Left renal cortex interstitium (tissue), 4 donors: ENCODE measurements at regions not wholly inside any gene's neighbourhood (a gene's known extent, or its start where the extent isn't known, plus 50 kb on each side); places are given as distances from the start of the nearest gene placed in this dataset.

Experiments used
- DNase-seq, 4 donors: peaks; one replicate each; pipeline ENCODE4 v3.0.0-alpha.2; 2013; ENCODE audit warnings: low read depth in 4 of 4, low spot score in 2 of 4, missing footprints in 1 of 4

DNA sequence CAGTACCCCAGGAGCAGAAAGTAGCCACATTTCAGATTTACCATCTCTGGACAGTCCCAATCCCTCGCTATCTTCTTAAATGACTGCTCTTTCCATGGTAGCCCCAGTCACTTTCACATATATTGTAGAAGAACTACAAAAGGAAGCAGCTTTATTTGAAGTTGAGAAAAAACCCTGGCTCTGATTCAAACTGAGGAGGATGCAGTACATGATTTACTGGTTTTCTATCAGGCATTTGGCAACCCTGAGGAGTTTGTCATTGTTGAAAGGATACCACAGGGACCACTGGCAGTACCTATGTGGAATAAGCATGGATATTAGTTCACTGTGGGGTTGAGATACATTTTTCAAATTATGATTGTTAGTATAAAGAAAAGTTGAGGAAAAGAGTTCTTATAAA lies 640.9 kb upstream of the SETBP1 start:
- no peak for DNase-seq

DNA sequence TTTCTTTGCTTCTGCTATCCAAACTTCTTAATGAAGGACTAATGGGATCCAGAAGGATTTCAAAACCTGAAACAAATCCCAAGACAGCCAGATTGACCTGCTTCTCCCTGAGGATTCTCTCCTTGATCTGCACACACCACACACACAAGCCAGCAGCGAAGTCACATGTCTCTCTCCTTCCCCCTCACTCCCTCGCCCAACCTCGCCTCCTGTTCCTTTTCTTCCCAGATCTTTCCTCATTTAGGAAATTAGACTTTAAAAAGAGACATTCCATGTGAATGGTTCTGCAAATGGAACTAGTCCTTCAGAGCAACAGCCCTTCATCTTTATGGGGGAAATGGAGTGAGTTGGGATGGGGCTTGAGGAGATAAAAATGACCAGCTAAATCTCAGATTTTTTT lies 639.1 kb upstream of the SETBP1 start:
- no peak for DNase-seq

DNA sequence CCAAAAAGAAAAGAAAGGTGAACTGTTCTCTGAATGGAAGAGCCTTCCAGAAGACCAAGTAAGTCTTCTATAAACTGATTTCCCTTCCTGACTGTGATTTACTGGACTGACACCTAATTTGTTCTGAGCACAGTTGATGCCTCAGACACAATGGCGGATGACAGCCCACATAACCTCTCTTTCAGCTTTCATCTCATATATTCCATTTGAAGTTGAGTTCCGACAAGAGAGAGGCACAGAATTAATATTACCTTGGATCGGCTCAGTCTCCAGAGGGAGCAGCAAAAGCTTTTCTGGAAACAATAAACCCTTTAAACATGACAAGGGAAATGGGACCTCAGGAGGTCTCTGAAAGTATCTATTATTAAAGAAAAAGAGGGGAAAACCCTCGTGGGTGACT lies 638.7 kb upstream of the SETBP1 start:
- DNase-seq, result no peak

GRCh38 chr18:44046376-44046975 lies 634.2 kb upstream of the SETBP1 start:
- no peak for DNase-seq

DNA sequence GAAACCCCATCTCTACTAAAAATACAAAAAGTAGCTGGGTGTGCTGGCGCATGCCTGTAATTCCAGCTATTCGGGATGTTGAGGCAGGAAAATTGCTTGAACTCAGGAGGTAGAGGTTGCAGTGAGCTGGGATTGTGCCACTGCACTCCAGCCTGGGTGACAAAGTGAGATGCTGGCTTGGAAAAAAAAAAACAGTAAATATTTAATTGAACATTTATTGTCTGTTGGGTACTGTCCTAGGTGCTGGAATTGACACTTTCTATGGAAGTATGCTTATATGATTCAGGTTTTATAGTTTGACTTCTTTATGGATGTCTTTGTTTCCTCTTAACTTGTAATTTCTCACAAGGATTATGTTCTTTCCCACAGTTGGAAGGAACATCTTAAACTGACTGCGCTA lies 633.1 kb upstream of the SETBP1 start:
- DNase-seq, result no peak

DNA sequence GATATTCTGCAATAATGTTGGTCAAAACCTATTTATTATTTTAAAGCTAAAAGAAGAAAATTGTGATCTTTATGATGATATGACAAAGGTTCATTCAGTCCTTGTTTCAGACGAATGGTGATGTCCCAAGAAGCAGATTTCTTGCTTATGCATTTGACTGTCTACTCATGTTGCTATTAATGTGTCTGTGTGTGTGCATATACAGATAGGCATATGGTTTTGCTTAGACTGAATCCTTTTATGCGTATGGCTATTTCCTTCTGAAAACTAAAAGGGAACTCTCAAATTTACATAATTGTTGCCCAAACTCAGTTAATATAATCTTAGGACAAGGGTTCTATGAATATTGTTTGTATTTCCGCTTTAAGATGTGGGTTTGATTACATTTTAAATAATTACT lies 632.3 kb upstream of the SETBP1 start:
- DNase-seq, result no peak

GRCh38 chr18:44048846-44049245 lies 631.8 kb upstream of the SETBP1 start:
- no peak for DNase-seq

DNA sequence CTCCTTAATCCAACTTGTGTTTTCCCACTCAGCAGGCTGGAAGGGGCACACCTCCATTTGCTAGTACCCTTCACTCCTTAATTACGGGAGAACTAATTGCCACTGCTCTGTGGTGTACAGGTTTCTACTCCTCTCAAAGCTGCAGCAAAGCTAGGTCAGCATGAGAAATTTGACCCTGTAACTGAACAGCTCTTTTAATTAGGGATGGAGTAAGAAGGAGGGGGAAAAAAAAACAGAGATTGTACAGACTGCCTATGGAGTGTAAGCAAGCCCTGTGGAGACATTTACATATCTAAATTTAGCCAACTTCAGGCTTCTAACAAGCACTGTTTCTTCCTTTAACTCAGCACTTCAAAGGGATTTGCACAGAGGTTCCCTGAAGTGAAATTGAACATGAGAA lies 629.7 kb upstream of the SETBP1 start:
- peak in 2 of 4 donors; percentile 8 to 23 for DNase-seq

DNA sequence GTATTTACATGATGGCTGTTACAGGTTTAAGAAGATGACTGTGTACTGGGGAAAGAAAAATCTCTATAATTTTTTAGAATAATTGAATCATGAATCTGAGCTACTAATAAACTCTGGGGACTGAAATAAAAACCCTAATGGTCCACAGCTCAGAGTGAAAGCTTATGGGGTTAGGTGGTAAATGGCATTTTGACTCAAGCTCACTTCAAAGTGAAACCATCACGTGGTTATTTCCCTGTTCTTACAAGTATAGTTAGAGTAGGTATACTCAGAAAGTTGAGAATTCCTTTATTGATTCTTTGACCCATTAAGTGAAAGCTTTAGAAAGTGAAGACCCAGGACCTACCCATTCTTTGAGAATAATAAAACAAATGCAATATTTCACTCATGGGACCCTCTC lies 626.2 kb upstream of the SETBP1 start:
- DNase-seq, result no peak

GRCh38 chr18:44060197-44060596 lies 620.5 kb upstream of the SETBP1 start:
- no peak for DNase-seq

- no peak for DNase-seq
Observed at GRCh38 chr18:44061438-44061837, 619.2 kb upstream of the SETBP1 start.

GRCh38 chr18:44062345-44062744 lies 618.3 kb upstream of the SETBP1 start:
- no peak for DNase-seq

GRCh38 chr18:44065206-44065605 lies 615.5 kb upstream of the SETBP1 start:
- DNase-seq, result no peak

DNA sequence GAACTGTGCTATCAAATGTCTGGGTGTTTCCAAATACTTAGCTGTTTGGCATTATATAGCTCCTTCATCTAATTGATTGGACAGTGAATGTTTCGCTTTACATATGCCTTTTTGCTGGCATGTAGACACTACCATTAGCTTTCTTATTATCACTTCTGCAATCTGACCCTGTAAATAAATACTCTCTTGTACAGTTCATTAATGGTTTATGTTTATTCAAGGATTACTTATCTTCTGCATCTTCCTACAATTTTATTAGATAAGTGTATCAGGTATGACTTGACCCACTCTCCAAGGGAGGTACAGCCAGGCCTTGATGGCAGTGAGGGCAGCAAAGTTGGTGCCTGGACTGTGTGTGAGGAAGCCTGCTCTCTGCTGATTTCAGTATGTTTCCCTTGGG lies 614.1 kb upstream of the SETBP1 start:
- no peak for DNase-seq

DNA sequence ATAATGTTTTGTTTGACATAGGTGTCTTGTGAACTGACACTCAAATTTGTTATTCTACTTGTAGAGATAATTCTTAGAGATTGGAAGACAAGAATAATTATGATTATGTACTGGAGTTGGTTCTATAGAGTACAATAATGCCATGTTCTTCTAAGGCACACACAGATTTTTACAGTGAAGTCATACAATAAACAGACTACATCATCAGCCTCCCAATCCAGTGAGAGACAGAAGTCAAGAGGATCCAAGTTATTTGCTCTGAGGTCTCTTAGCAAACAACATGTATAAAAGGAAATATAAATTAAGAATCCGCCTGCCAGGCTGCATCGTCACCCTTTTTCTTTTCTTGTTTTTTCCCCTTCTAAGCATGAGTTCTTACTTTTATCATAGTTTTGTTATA lies 613.5 kb upstream of the SETBP1 start:
- DNase-seq, result no peak

DNA sequence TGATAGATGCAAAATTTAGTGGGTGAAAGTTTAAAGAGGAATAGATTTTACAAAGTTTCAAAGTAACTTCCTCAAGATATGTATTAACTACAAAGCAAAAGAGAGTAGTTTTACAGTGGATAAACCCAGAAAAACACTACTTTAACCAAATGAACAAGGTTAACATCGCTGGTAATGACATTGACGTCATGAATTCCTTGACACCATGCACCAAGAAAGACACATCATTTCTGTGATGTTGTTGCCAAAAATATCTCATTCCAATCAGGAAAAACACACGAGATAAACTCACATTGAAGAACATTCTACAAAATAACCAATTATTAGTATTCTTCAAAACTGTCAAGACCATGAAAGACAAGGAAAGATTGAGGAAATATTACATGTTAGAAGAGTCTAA lies 605.6 kb upstream of the SETBP1 start:
- DNase-seq, result no peak

DNA sequence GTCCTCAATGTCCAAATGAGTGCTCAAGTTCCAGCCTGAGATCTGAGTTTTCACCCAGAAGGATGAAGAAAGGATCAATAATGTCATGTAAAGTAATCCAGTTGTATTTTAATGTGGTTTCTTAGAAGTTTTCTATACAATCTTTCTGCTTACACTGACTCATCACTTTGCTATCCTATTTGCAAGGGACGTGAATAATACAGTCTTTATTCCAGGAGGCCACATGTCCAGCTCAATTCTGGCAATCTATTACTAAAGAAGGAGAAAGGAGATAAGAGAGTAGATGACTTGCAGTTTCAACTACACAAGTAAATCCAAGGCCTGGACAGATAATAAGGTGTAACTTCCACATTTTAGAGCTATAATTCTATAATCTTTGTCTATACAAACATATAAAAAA lies 601.1 kb upstream of the SETBP1 start:
- DNase-seq, result no peak

GRCh38 chr18:44080054-44080453 lies 600.6 kb upstream of the SETBP1 start:
- DNase-seq, result no peak

DNA sequence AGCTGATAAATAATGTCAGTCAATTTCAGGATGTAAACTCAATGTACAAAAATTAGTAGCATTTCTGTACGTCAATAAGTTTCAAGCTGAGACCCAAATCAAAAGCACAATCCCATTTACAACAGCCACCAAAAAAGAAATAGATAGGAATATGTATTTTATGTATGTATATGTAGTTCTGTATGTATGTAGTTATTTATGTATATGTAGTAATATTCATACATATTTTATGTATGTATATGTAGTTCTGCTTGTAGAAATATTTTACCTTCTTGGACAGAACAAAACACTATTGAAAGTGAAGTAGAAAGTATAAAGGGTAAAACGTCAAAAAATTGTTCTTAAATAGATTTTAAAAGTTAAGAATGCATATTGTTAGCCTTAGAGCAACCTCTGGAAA lies 591.0 kb upstream of the SETBP1 start:
- DNase-seq, result no peak

GRCh38 chr18:44090453-44090852 lies 590.2 kb upstream of the SETBP1 start:
- DNase-seq, result no peak

- DNase-seq, result no peak
Observed at GRCh38 chr18:44093253-44093652, 587.4 kb upstream of the SETBP1 start.

GRCh38 chr18:44096016-44096415 lies 584.7 kb upstream of the SETBP1 start:
- DNase-seq, result no peak

DNA sequence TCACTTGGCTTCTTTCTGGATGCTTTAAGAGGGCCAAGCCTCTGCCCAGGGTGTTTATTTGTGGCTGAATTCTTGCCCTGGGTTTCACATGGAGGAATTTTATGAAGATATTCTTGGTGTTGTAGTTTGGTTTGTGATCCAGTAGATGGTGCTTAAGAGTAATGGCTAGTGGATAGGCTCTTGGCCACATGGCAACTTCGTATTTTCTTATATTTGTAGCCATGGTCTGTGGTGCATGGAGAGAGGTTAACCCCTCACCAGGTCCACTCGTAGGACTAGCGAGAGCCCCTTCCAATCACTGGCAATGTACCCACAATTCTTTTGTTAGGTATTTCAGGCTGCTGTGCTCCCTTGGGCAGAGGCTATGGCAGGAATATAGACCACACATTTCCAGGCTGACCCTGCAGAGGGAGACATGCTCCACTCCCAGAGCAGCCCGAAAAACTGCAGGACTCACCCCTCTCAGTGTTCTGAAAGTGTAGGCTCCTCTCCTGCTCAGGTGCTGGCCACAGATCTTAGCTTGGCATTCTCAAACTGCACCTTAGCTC lies 582.1 kb upstream of the SETBP1 start:
- no peak for DNase-seq
